Nephron (organoid): ENCODE measurements at regions not wholly inside any gene's neighbourhood (a gene's known extent, or its start where the extent isn't known, plus 50 kb on each side); places are given as distances from the start of the nearest gene placed in this dataset.

Source experiments
- H3K27ac Mint-ChIP-seq, 3 experiments: 2 replicates each; pipeline ENCODE4 v1.8.0; 2020; ENCODE audit warnings: mixed read lengths in 3 of 3, mild to moderate bottlenecking in 2 of 3, moderate library complexity in 1 of 3
- H3K27me3 Mint-ChIP-seq: 2 replicates; pipeline ENCODE4 v1.8.0; 2021; ENCODE audit warnings: low read depth, mild to moderate bottlenecking, moderate library complexity, mixed read lengths
- H3K36me3 Mint-ChIP-seq: 2 replicates; pipeline ENCODE4 v1.8.0; 2020; ENCODE audit warnings: low read depth, mixed read lengths
- H3K4me1 Mint-ChIP-seq: 2 replicates; pipeline ENCODE4 v1.8.0; 2020; ENCODE audit warnings: mixed read lengths
- H3K4me3 Mint-ChIP-seq, 3 experiments: 2 replicates each; pipeline ENCODE4 v1.8.0; 2020; ENCODE audit warnings: mild to moderate bottlenecking in 3 of 3, mixed read lengths in 3 of 3, moderate library complexity in 2 of 3
- H3K9me3 Mint-ChIP-seq: 2 replicates; pipeline ENCODE4 v1.8.0; 2020; ENCODE audit warnings: mixed read lengths
- TF ChIP-seq, protein P1 (sequence below), 3 experiments: fragments of 200-600 bp; sonication (generic); IDR thresholded peaks; one replicate each; pipeline ENCODE4 v1.5.0; 2021; ENCODE audit warnings: antibody characterized with exemption in 3 of 3; ENCODE audit not compliant: unreplicated experiment in 3 of 3

DNA sequence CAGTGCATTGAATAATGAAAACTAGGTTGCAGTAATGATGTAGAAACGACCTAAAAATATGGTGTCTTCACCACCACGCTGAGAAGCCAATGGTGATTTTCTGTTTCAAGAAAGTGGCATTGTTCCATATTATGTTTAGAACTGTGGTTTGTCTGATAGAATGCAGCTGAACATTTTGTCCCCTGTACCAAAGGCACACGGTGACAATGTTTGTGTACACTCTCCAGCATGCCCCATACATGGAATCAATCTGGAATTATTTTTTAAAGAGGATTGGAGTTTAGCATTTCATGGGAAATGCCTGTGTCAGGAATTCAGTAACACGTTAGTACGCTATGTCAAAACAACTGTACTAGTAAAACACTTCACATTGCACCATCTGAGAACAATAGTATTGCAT is 237.4 kb upstream of the AUTS2 start:
- TF ChIP-seq, protein P1, sequence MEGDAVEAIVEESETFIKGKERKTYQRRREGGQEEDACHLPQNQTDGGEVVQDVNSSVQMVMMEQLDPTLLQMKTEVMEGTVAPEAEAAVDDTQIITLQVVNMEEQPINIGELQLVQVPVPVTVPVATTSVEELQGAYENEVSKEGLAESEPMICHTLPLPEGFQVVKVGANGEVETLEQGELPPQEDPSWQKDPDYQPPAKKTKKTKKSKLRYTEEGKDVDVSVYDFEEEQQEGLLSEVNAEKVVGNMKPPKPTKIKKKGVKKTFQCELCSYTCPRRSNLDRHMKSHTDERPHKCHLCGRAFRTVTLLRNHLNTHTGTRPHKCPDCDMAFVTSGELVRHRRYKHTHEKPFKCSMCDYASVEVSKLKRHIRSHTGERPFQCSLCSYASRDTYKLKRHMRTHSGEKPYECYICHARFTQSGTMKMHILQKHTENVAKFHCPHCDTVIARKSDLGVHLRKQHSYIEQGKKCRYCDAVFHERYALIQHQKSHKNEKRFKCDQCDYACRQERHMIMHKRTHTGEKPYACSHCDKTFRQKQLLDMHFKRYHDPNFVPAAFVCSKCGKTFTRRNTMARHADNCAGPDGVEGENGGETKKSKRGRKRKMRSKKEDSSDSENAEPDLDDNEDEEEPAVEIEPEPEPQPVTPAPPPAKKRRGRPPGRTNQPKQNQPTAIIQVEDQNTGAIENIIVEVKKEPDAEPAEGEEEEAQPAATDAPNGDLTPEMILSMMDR (IDR thresholded peaks at IDR 0.05; ENCODE audit: unreplicated experiment in 3 of 3) = no peak
- H3K9me3 Mint-ChIP-seq = peaks cover 3% of the 10 kb centered on the region
- no peak overlapping the region for H3K4me3 Mint-ChIP-seq
- H3K27ac Mint-ChIP-seq = no peak overlapping the region
- peaks cover 26% of the 10 kb centered on the region for H3K4me1 Mint-ChIP-seq
- H3K36me3 Mint-ChIP-seq = no peaks in the 10 kb centered on the region
- H3K27me3 Mint-ChIP-seq = peaks cover 35% of the 10 kb centered on the region

DNA sequence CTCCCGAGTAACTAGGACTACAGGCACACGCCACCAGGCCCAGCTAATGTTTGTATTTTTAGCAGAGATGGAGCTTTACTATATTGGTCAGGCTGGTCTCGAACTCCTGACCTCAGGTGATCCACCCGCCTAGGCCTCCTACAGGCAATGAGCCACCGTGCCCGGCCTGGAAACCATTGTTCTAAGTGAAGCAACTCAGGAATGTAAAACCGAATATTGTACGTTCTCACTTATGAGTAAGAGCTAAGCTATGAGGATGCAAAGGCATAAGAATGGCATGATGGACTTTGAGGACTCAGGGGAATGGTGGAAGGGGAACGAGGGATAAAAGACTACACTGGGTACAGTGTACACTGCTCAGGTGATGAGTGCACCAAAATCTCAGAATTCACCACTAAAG is 235.1 kb upstream of the AUTS2 start:
- Mint-ChIP-seq H3K27me3 (peaks cover 38% of the 10 kb centered on the region), H3K4me1 (peaks cover 44% of the 10 kb centered on the region)
- TF ChIP-seq, protein P1 (IDR thresholded peaks at IDR 0.05; ENCODE audit: unreplicated experiment in 3 of 3) = no peak

DNA sequence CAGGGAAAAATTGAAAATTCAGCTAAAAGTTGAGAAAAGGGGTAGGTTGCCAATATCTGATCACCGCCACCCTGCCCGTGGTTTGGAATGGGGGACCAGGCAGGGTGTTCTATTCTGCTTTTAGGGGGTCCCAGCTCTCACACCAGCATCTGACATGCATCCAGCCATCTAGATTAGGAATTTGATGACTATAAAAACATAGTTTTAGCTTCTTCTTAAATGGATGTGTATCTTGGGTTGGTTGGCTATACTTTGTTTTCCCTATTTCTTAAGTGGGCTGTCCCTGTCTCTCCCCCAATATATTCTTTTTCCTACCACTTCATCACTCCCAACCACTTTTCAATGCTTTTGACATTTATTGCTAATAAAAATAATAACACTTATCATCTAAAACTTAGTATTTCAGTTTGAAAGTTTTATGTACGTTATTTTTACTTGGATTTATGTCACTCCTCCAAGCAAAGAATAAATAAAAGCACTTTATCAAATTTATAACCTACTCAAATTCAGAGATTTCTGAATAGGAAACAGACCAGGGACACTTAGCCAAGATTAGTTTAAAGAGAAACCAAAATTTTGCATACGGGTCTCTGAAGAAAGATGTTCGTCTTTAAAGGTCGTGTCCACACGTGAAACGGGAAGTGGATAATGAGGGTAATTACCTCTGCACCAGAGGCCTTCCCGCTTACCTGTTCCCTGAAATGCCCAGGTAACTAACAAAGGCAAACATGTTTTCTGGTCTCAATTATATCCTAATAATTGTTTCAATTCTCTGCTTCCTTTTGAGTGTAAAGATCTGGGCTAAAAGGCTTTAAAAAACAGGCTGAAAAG is 233.2 kb upstream of the AUTS2 start:
- TF ChIP-seq, protein P1 (IDR thresholded peaks at IDR 0.05; ENCODE audit: unreplicated experiment in 3 of 3) = no peak
- Mint-ChIP-seq H3K4me1 (peaks cover 31% of the 10 kb centered on the region), H3K27me3 (peaks cover 31% of the 10 kb centered on the region), H3K9me3 (no peaks in the 10 kb centered on the region), H3K27ac (peak overlapping the region; percentile 91 to 97 (median 92)), H3K4me3 (peak overlapping the region; percentile 50 to 69 (median 66)), H3K36me3 (no peaks in the 10 kb centered on the region)

More for the DNA sequence above, 235.1 kb upstream of the AUTS2 start:
- H3K4me3 Mint-ChIP-seq = no peak overlapping the region
- no peaks in the 10 kb centered on the region for H3K36me3 Mint-ChIP-seq
- H3K27ac Mint-ChIP-seq = no peak overlapping the region
- peaks cover 2% of the 10 kb centered on the region for H3K9me3 Mint-ChIP-seq

DNA sequence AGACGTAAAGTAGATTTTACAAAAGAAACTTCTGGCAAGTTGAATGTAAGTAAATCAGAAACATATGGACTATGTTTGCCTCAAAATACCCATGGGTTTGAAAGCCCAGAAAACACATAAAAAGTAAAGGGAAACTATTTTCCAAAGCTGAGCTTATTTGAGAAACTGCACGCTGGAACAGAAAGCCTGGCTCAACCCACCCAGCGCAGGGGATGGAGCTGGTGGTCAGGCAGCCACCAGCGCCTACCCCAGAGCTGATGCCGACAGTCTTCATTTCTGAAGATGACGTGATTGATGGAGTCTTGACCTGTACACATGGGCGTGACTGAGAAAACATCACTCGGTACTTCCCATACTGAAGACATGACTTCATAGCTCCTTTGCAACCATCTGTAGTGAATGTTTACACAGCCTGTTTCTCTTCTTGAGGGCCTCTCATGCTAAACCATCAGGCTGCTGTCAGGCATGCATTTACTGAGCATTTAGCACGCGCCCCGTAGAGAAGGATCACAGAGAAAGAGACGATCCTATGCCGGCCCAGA is 232.6 kb upstream of the AUTS2 start:
- peak overlapping the region; percentile 50 to 69 (median 66) for H3K4me3 Mint-ChIP-seq
- TF ChIP-seq, protein P1 (IDR thresholded peaks at IDR 0.05; ENCODE audit: unreplicated experiment in 3 of 3) = no peak
- no peaks in the 10 kb centered on the region for H3K9me3 Mint-ChIP-seq
- H3K4me1 Mint-ChIP-seq = peaks cover 31% of the 10 kb centered on the region
- H3K36me3 Mint-ChIP-seq = no peaks in the 10 kb centered on the region
- peak overlapping the region; percentile 91 to 97 (median 92) for H3K27ac Mint-ChIP-seq
- H3K27me3 Mint-ChIP-seq = peaks cover 27% of the 10 kb centered on the region

DNA sequence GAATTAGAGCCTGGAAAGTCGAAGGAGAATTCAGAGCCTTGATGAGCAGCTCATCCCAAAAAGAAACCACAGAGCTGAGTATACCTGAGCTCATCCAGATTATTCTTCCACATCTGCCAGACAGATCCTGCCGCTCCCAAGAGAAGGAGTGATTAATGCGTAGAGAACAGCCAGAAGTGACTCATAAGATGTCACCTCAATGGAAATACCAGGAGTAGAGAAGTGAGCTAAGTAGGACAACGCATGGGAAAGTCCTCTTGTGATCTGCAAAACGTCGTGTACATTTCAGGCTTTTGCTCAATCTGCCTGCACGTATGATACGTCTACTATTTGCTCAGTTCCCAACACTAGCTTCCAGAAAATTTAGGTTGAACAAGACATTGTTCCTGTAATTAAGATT is 230.5 kb upstream of the AUTS2 start:
- TF ChIP-seq, protein P1 (IDR thresholded peaks at IDR 0.05; ENCODE audit: unreplicated experiment in 3 of 3) = no peak
- peaks cover 26% of the 10 kb centered on the region for H3K27me3 Mint-ChIP-seq
- no peak overlapping the region for H3K4me3 Mint-ChIP-seq
- no peaks in the 10 kb centered on the region for H3K9me3 Mint-ChIP-seq
- peak overlapping the region in 1 of 3 experiments; percentile 8 for H3K27ac Mint-ChIP-seq
- peaks cover 31% of the 10 kb centered on the region for H3K4me1 Mint-ChIP-seq
- no peaks in the 10 kb centered on the region for H3K36me3 Mint-ChIP-seq
